ENCODE measurements at regions not wholly inside any gene's neighbourhood (a gene's known extent, or its start where the extent isn't known, plus 50 kb on each side); places are given as distances from the start of the nearest gene placed in this dataset.
"Not testable (repeated sequence)": the region's sequence is repeated elsewhere in the genome, so short reads cannot be mapped to it uniquely, and the experiment has no call there.

- not testable (repeated sequence) for H3K79me1 ChIP-seq (ENCODE audit: insufficient read depth, low read depth, low read length, poor library complexity, severe bottlenecking); H2AK5ac ChIP-seq (ENCODE audit: insufficient read length, low read length); H3K9me3 ChIP-seq (ENCODE audit: control insufficient read depth, low read depth, low read length); H3K4me2 ChIP-seq (ENCODE audit: insufficient read depth, insufficient read length, low read length); H2BK12ac ChIP-seq (ENCODE audit: insufficient read length, low read depth, low read length); DNase-seq; H3K18ac ChIP-seq (ENCODE audit: insufficient read length, low read depth, low read length); H4K5ac ChIP-seq (ENCODE audit: insufficient read length, low read depth, low read length); H3K4me1 ChIP-seq (ENCODE audit: insufficient read depth, low read length); H4K91ac ChIP-seq (ENCODE audit: insufficient read length, low read depth, low read length); H3K27ac Mint-ChIP-seq; H2AFZ ChIP-seq (ENCODE audit: low read length); H3K23me2 ChIP-seq (ENCODE audit: insufficient read length, low read depth, low read length, poor library complexity, severe bottlenecking); H3K9me3 Mint-ChIP-seq; H3K27ac ChIP-seq (ENCODE audit: insufficient read length, low read depth, low read length); H3K79me2 ChIP-seq (ENCODE audit: insufficient read depth, low read length); H3K4me3 Mint-ChIP-seq; H3K27me3 Mint-ChIP-seq (ENCODE audit: low read depth); H3K14ac ChIP-seq (ENCODE audit: insufficient read depth, low read length); H3T11ph ChIP-seq (ENCODE audit: low read length); H2BK5ac ChIP-seq (ENCODE audit: insufficient read length, low read length); H2BK120ac ChIP-seq (ENCODE audit: low read depth, low read length, poor library complexity, severe bottlenecking); H4K20me1 ChIP-seq (ENCODE audit: control insufficient read depth, insufficient read depth, insufficient read length); H3K27me3 ChIP-seq (ENCODE audit: insufficient read depth, low read length); H4K8ac ChIP-seq (replicated peaks; ENCODE audit: insufficient read length, low read depth, low read length); H3K4ac ChIP-seq (ENCODE audit: low read depth, low read length); H3K9ac ChIP-seq (ENCODE audit: extremely low read depth, insufficient read length, low read length); H3K36me3 Mint-ChIP-seq (ENCODE audit: insufficient read depth in 1 of 3, low read depth in 3 of 3); H2BK15ac ChIP-seq (ENCODE audit: low read depth, low read length); H3K23ac ChIP-seq (ENCODE audit: insufficient read length, low read depth, low read length); H2BK20ac ChIP-seq (ENCODE audit: low read depth, low read length, poor library complexity, severe bottlenecking); H3K56ac ChIP-seq (ENCODE audit: insufficient read length, low read depth, low read length); H3K4me1 Mint-ChIP-seq
These were observed 240.3 kb downstream of the DPY19L2 start for GRCh38 chr12:63427969-63428368.

DNA sequence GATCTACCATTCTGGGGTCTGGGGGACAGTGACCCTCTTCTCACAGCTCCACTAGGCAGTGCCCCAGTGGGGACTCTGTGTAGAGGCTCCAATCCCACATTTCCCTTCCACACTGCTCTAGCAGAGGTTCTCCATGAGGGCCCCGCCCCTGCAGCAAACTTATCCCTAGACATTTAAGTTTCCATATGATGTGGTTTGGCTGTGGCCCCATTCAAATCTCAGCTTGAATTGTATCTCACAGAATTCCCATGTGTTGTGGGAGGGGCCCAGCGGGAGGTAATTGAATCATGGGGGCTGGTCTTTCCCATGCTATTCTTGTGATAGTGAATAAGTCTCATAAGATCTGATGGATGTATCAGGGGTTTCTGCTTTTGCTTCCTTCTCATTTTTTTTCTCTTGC lies 241.3 kb downstream of the DPY19L2 start:
- H3K4me3 Mint-ChIP-seq; H3K4me2 ChIP-seq (ENCODE audit: insufficient read depth, insufficient read length, low read length); H2AK5ac ChIP-seq (ENCODE audit: insufficient read length, low read length); H3K9me3 ChIP-seq (ENCODE audit: control insufficient read depth, low read depth, low read length); H2BK5ac ChIP-seq (ENCODE audit: insufficient read length, low read length); H3K18ac ChIP-seq (ENCODE audit: insufficient read length, low read depth, low read length); H2BK15ac ChIP-seq (ENCODE audit: low read depth, low read length); H4K20me1 ChIP-seq (ENCODE audit: control insufficient read depth, insufficient read depth, insufficient read length); H2BK120ac ChIP-seq (ENCODE audit: low read depth, low read length, poor library complexity, severe bottlenecking); H3K23ac ChIP-seq (ENCODE audit: insufficient read length, low read depth, low read length); H3K4ac ChIP-seq (ENCODE audit: low read depth, low read length); H3K79me1 ChIP-seq (ENCODE audit: insufficient read depth, low read depth, low read length, poor library complexity, severe bottlenecking); H3K79me2 ChIP-seq (ENCODE audit: insufficient read depth, low read length); H4K91ac ChIP-seq (ENCODE audit: insufficient read length, low read depth, low read length); H3K9me3 Mint-ChIP-seq; H3K14ac ChIP-seq (ENCODE audit: insufficient read depth, low read length); H3K23me2 ChIP-seq (ENCODE audit: insufficient read length, low read depth, low read length, poor library complexity, severe bottlenecking); H3K27me3 ChIP-seq (ENCODE audit: insufficient read depth, low read length); H3K9ac ChIP-seq (ENCODE audit: extremely low read depth, insufficient read length, low read length); H3K4me1 ChIP-seq (ENCODE audit: insufficient read depth, low read length); H3K4me1 Mint-ChIP-seq; H3K56ac ChIP-seq (ENCODE audit: insufficient read length, low read depth, low read length); DNase-seq; H4K5ac ChIP-seq (ENCODE audit: insufficient read length, low read depth, low read length); H2AFZ ChIP-seq (ENCODE audit: low read length); H3K36me3 Mint-ChIP-seq (ENCODE audit: insufficient read depth in 1 of 3, low read depth in 3 of 3); H3T11ph ChIP-seq (ENCODE audit: low read length); H3K27ac Mint-ChIP-seq; H3K27ac ChIP-seq (ENCODE audit: insufficient read length, low read depth, low read length); H3K27me3 Mint-ChIP-seq (ENCODE audit: low read depth); H2BK20ac ChIP-seq (ENCODE audit: low read depth, low read length, poor library complexity, severe bottlenecking); H4K8ac ChIP-seq (replicated peaks; ENCODE audit: insufficient read length, low read depth, low read length); H2BK12ac ChIP-seq (ENCODE audit: insufficient read length, low read depth, low read length): not testable (repeated sequence)
- no CpG with 5 or more reads among the region's 2 CpGs for WGBS (ENCODE audit: extremely low coverage, insufficient read length, low lambda C conversion rate)
